H7 (cell line): ENCODE measurements at regions not wholly inside any gene's neighbourhood (a gene's known extent, or its start where the extent isn't known, plus 50 kb on each side); places are given as distances from the start of the nearest gene placed in this dataset.
"Not testable (repeated sequence)": the region's sequence is repeated elsewhere in the genome, so short reads cannot be mapped to it uniquely, and the experiment has no call there.

ENCODE experiments used
- DNase-seq: peaks from one replicate; pipeline ENCODE4 v3.0.0; 2012
- H3K27me3 ChIP-seq: 2 replicates; pipeline ENCODE4 v1.6.0; 2011; ENCODE audit warnings: mild to moderate bottlenecking, low read length; ENCODE audit not compliant: control insufficient read depth, insufficient read depth
- H3K36me3 ChIP-seq: replicated peaks from 2 replicates; pipeline ENCODE4 v1.5.1; 2011; ENCODE audit warnings: low read length; ENCODE audit not compliant: control insufficient read depth, insufficient read depth
- H3K4me3 ChIP-seq: 2 replicates; pipeline ENCODE4 v1.5.1; 2011; ENCODE audit warnings: low read depth, mild to moderate bottlenecking, control low read depth, low read length, moderate library complexity; ENCODE audit not compliant: insufficient read depth

GRCh38 chrX:65331371-65331770 is 203.2 kb downstream of the LAS1L start:
- H3K27me3 ChIP-seq: no peaks in the 10 kb centered on the region
- H3K36me3 ChIP-seq: no peaks in the 10 kb centered on the region
- no peak for DNase-seq
- no peak overlapping the region for H3K4me3 ChIP-seq

- Histone ChIP-seq H3K36me3 (no peaks in the 10 kb centered on the region), H3K27me3 (no peaks in the 10 kb centered on the region), H3K4me3 (no peak overlapping the region)
- peak; percentile 10 for DNase-seq
These were observed 234.3 kb downstream of the LAS1L start for GRCh38 chrX:65300104-65300809.

- H3K27me3 ChIP-seq: not testable (repeated sequence)
These were observed 251.7 kb downstream of the LAS1L start for GRCh38 chrX:65282905-65283304.

GRCh38 chrX:65273152-65273551 is 261.4 kb downstream of the LAS1L start:
- Histone ChIP-seq H3K36me3 (no peaks in the 10 kb centered on the region), H3K27me3 (no peaks in the 10 kb centered on the region), H3K4me3 (no peak overlapping the region)
- no peak for DNase-seq

More at GRCh38 chrX:65282905-65283304, 251.7 kb downstream of the LAS1L start:
- not testable (repeated sequence) for H3K36me3 ChIP-seq, DNase-seq, H3K4me3 ChIP-seq

- no peak for DNase-seq
- no peaks in the 10 kb centered on the region for H3K36me3 ChIP-seq
- no peak overlapping the region for H3K4me3 ChIP-seq
- no peaks in the 10 kb centered on the region for H3K27me3 ChIP-seq
These were observed 268.1 kb downstream of the LAS1L start for GRCh38 chrX:65266482-65266881.

- DNase-seq: no peak
- H3K27me3 ChIP-seq: no peaks in the 10 kb centered on the region
- H3K4me3 ChIP-seq: no peak overlapping the region
- H3K36me3 ChIP-seq: no peaks in the 10 kb centered on the region
These were observed 277.6 kb upstream of the ZC4H2 start for GRCh38 chrX:65253817-65254216.

GRCh38 chrX:65241059-65241721 is 264.9 kb upstream of the ZC4H2 start:
- Histone ChIP-seq H3K4me3 (no peak overlapping the region), H3K27me3 (no peaks in the 10 kb centered on the region)
- no peak for DNase-seq

GRCh38 chrX:65203545-65203944 is 227.3 kb upstream of the ZC4H2 start:
- no peaks in the 10 kb centered on the region for H3K36me3 ChIP-seq
- DNase-seq: no peak
- H3K27me3 ChIP-seq: no peaks in the 10 kb centered on the region
- H3K4me3 ChIP-seq: no peak overlapping the region

More at GRCh38 chrX:65241059-65241721, 264.9 kb upstream of the ZC4H2 start:
- H3K36me3 ChIP-seq: no peaks in the 10 kb centered on the region

- peak overlapping the region; percentile 16; the same call in 1 of the 2 replicates for H3K4me3 ChIP-seq
- no peaks in the 10 kb centered on the region for H3K36me3 ChIP-seq
- H3K27me3 ChIP-seq: no peaks in the 10 kb centered on the region
- peak; percentile 53 for DNase-seq
These were observed 220.6 kb upstream of the ZC4H2 start for GRCh38 chrX:65196758-65197360.

- H3K4me3 ChIP-seq: no peak overlapping the region
- peak; percentile 2 for DNase-seq
- no peaks in the 10 kb centered on the region for H3K36me3 ChIP-seq
- no peaks in the 10 kb centered on the region for H3K27me3 ChIP-seq
These were observed 219.4 kb upstream of the ZC4H2 start for GRCh38 chrX:65195621-65196020.

- H3K27me3 ChIP-seq: no peaks in the 10 kb centered on the region
- H3K36me3 ChIP-seq: no peaks in the 10 kb centered on the region
- DNase-seq: no peak
- H3K4me3 ChIP-seq: no peak overlapping the region
These were observed 218.3 kb upstream of the ZC4H2 start for GRCh38 chrX:65194547-65194946.

- H3K4me3 ChIP-seq, H3K36me3 ChIP-seq, H3K27me3 ChIP-seq, DNase-seq: not testable (repeated sequence)
These were observed 187.1 kb upstream of the ZC4H2 start for GRCh38 chrX:65163325-65163724.

GRCh38 chrX:65148232-65148631 is 172.0 kb upstream of the ZC4H2 start:
- no peak for DNase-seq
- H3K36me3 ChIP-seq: no peaks in the 10 kb centered on the region
- no peaks in the 10 kb centered on the region for H3K27me3 ChIP-seq
- no peak overlapping the region for H3K4me3 ChIP-seq

GRCh38 chrX:65136424-65136823 is 160.2 kb upstream of the ZC4H2 start:
- no peaks in the 10 kb centered on the region for H3K36me3 ChIP-seq
- no peaks in the 10 kb centered on the region for H3K27me3 ChIP-seq
- no peak for DNase-seq
- no peak overlapping the region for H3K4me3 ChIP-seq

- Histone ChIP-seq H3K36me3 (no peaks in the 10 kb centered on the region), H3K4me3 (no peak overlapping the region), H3K27me3 (no peaks in the 10 kb centered on the region)
- no peak for DNase-seq
These were observed 151.6 kb upstream of the ZC4H2 start for GRCh38 chrX:65127842-65128241.
